HepG2 (cell line): ENCODE measurements at regions not wholly inside any gene's neighbourhood (a gene's known extent, or its start where the extent isn't known, plus 50 kb on each side); places are given as distances from the start of the nearest gene placed in this dataset.

Experiments used
- ATAC-seq: fragments of 200-7000 bp; cut with Tn5 transposase; 3 replicates; pipeline ENCODE4 v1.9.1; 2020; ENCODE audit warnings: mild to moderate bottlenecking, moderate library complexity
- BruUV-seq: library from RNA; stranded (reverse); fragments of 400-500 nt; replicated peaks from 2 replicates; lab custom pipeline; 2021; lab: Mats Ljungman, UMichigan
- CTCF ChIA-PET: fragments of 300-600 bp; formaldehyde crosslinking; extraction: SDS; loops from one replicate; lab custom pipeline; 2021; ENCODE audit warnings: low total read pairs, inconsistent platforms, low intra/inter-chr PET ratio; lab: Yijun Ruan, JAX
- POLR2A ChIA-PET: fragments of 350-600 bp; sonication (Branson Sonifier 250); formaldehyde crosslinking; loops from one replicate; lab custom pipeline; 2020; ENCODE audit warnings: antibody characterized with exemption, inconsistent platforms; lab: Yijun Ruan, JAX
- DNase-seq: peaks from one replicate; pipeline ENCODE4 v3.0.0-alpha.2; 2015; ENCODE audit warnings: low spot score
- FAIRE-seq: peaks from 3 replicates; lab custom pipeline; 2011; peaks lifted over from hg19 to GRCh38; lab: Jason Lieb, UNC
- H2AFZ ChIP-seq: one replicate; pipeline ENCODE4 v1.6.1; 2011; ENCODE audit warnings: low read length, inconsistent platforms
- H3K27ac ChIP-seq: fragments of 300-600 bp; 3 replicates; pipeline ENCODE4 v1.8.0; 2011; ENCODE audit warnings: mixed run types, mild to moderate bottlenecking, mixed read lengths, low read length, inconsistent platforms; ENCODE audit not compliant: insufficient read depth; ENCODE audit errors: extremely low read length
- H3K27me3 ChIP-seq, 2 experiments: fragments of 200-600 bp in 1 of 2; 2 replicates in 1 of 2; 3 replicates in 1 of 2; pipeline versions ENCODE4 v1.6.0 to v1.8.0; 2011; ENCODE audit warnings: low read length in 2 of 2, mild to moderate bottlenecking in 2 of 2, moderate library complexity in 2 of 2, inconsistent platforms in 1 of 2; ENCODE audit not compliant: insufficient read depth in 2 of 2, control insufficient read depth in 1 of 2
- H3K36me3 ChIP-seq, 2 experiments: fragments of 200-600 bp in 1 of 2; replicated peaks in 1 of 2; 2 replicates in 1 of 2; 3 replicates in 1 of 2; pipeline versions ENCODE4 v1.5.1 to v1.8.0; 2011; ENCODE audit warnings: low read length in 2 of 2, inconsistent platforms in 1 of 2; ENCODE audit not compliant: insufficient read depth in 2 of 2, control insufficient read depth in 1 of 2
- H3K4me1 ChIP-seq: 2 replicates; pipeline ENCODE4 v1.5.1; 2012; ENCODE audit warnings: low read length, inconsistent platforms; ENCODE audit not compliant: insufficient read depth
- H3K4me2 ChIP-seq: 2 replicates; pipeline ENCODE4 v1.6.0; 2011; ENCODE audit warnings: low read depth, low read length, inconsistent platforms
- H3K4me3 ChIP-seq, 3 experiments: fragments of 200-600 bp in 1 of 3; sonication (generic), shearing (Covaris generic) in 1 of 3; replicated peaks in 1 of 3; 2 replicates each; pipeline ENCODE4 v1.5.1; 2011 to 2016; ENCODE audit warnings: low read length in 3 of 3, inconsistent platforms in 2 of 3, low read depth in 2 of 3, mild to moderate bottlenecking in 2 of 3, control low read depth in 1 of 3, mixed read lengths in 1 of 3; ENCODE audit not compliant: insufficient read depth in 1 of 3
- H3K79me2 ChIP-seq: one replicate; pipeline ENCODE4 v1.6.1; 2011; ENCODE audit warnings: low read length, inconsistent platforms; ENCODE audit not compliant: insufficient read depth
- H3K9ac ChIP-seq: 2 replicates; pipeline ENCODE4 v1.6.0; 2011; ENCODE audit warnings: mild to moderate bottlenecking, low read depth, low read length, inconsistent platforms; ENCODE audit not compliant: insufficient read depth
- H3K9me3 ChIP-seq: 2 replicates; pipeline ENCODE4 v1.5.1; 2012; ENCODE audit warnings: mild to moderate bottlenecking, low read length
- H4K20me1 ChIP-seq: 2 replicates; pipeline ENCODE4 v1.6.0; 2011; ENCODE audit warnings: inconsistent platforms, mild to moderate bottlenecking, low read length, moderate library complexity; ENCODE audit not compliant: insufficient read depth
- ATAD3A ChIP-seq: sonication (generic); formaldehyde crosslinking; IDR thresholded peaks from 2 replicates; pipeline ENCODE4 v1.4.0; 2020; ENCODE audit warnings: missing genetic modification reagents
- ESRRA ChIP-seq: sonication (generic); formaldehyde crosslinking; IDR thresholded peaks from 2 replicates; pipeline ENCODE4 v1.5.1; 2020; ENCODE audit warnings: mild to moderate bottlenecking, low read depth, missing genetic modification reagents
- FOSL2 ChIP-seq: sonication (generic); formaldehyde crosslinking; IDR thresholded peaks from 2 replicates; pipeline ENCODE4 v1.4.0; 2020; ENCODE audit warnings: missing genetic modification reagents
- FOXM1 ChIP-seq: sonication (generic); formaldehyde crosslinking; IDR thresholded peaks from 2 replicates; pipeline ENCODE4 v1.5.0; 2020; ENCODE audit warnings: missing genetic modification reagents
- HCFC1 ChIP-seq: fragments of 150-350 bp; IDR thresholded peaks from 2 replicates; pipeline ENCODE4 v1.6.1; 2014; ENCODE audit warnings: low read depth, low read length
- HNF4A ChIP-seq: sonication (generic); formaldehyde crosslinking; IDR thresholded peaks from 2 replicates; pipeline ENCODE4 v1.4.0; 2020; ENCODE audit warnings: missing genetic modification reagents
- KLF16 ChIP-seq, 2 experiments: sonication (generic) in 1 of 2; formaldehyde crosslinking in 1 of 2; IDR thresholded peaks; 2 replicates each; pipeline versions ENCODE4 v1.6.1 to v1.8.0; 2016 to 2023; ENCODE audit warnings: missing genetic modification reagents in 2 of 2, missing compliant biosample characterization in 1 of 2
- MYPOP ChIP-seq: sonication (generic); formaldehyde crosslinking; IDR thresholded peaks from 2 replicates; pipeline ENCODE4 v1.8.1; 2023; ENCODE audit warnings: mild to moderate bottlenecking, moderate library complexity, missing genetic modification reagents
- PHF21A ChIP-seq: sonication (generic); formaldehyde crosslinking; IDR thresholded peaks from 2 replicates; pipeline ENCODE4 v1.5.0; 2020; ENCODE audit warnings: mild to moderate bottlenecking, missing genetic modification reagents
- POLR2AphosphoS5 ChIP-seq: IDR thresholded peaks from 2 replicates; pipeline ENCODE4 v1.6.1; 2012; ENCODE audit warnings: low read depth, low read length
- SKI ChIP-seq: fragments of 450-650 bp; IDR thresholded peaks from one replicate; pipeline ENCODE4 v1.6.1; 2018; ENCODE audit warnings: mild to moderate bottlenecking; ENCODE audit not compliant: partially characterized antibody
- YY1 ChIP-seq: IDR thresholded peaks from 2 replicates; pipeline ENCODE4 v1.6.1; 2011; ENCODE audit warnings: low read length, low read depth, moderate library complexity, mild to moderate bottlenecking; ENCODE audit not compliant: insufficient read depth, insufficient replicate concordance
- ZFP41 ChIP-seq: sonication (generic); formaldehyde crosslinking; IDR thresholded peaks from 2 replicates; pipeline ENCODE4 v1.4.0; 2020; ENCODE audit warnings: mild to moderate bottlenecking, missing genetic modification reagents, borderline replicate concordance
- ZFP91 ChIP-seq: sonication (generic); formaldehyde crosslinking; IDR thresholded peaks from 2 replicates; pipeline ENCODE4 v1.9.0; 2022; ENCODE audit warnings: missing genetic modification reagents, mild to moderate bottlenecking, borderline replicate concordance
- ZNF674 ChIP-seq: sonication (generic); formaldehyde crosslinking; IDR thresholded peaks from 2 replicates; pipeline ENCODE4 v1.5.0; 2020; ENCODE audit warnings: low read depth, mild to moderate bottlenecking, missing genetic modification reagents
- ZNF775 ChIP-seq: sonication (generic); formaldehyde crosslinking; IDR thresholded peaks from 2 replicates; pipeline ENCODE4 v1.4.0; 2020; ENCODE audit warnings: missing genetic modification reagents, mild to moderate bottlenecking, moderate library complexity, borderline replicate concordance
- ZNF788 ChIP-seq: sonication (generic); formaldehyde crosslinking; IDR thresholded peaks from 2 replicates; pipeline ENCODE4 v1.5.0; 2020; ENCODE audit warnings: mild to moderate bottlenecking, missing genetic modification reagents, borderline replicate concordance
- WGBS: methylation state at CpG from one replicate; pipeline ENCODE4 v1.1.6; 2017; ENCODE audit warnings: low lambda C conversion rate; 5-methylcytosine and 5-hydroxymethylcytosine counted together
- in situ Hi-C: cut with HindIII; loops from 2 replicates; pipeline ENCODE4 v1.10.0; 2017; ENCODE audit warnings: low pct_unique_long_range_greater_than_20kb; ENCODE audit not compliant: extremely low pct_ligation_motif_present
- intact Hi-C: fragments of 100-400 bp; cut with micrococcal nuclease; formaldehyde crosslinking; loops from one replicate; pipeline ENCODE4 v1.10.0; 2022; ENCODE audit not compliant: unreplicated experiment
- TF ChIP-seq, protein P1 (sequence below): sonication (generic); formaldehyde crosslinking; IDR thresholded peaks from 2 replicates; pipeline ENCODE4 v1.5.1; 2020; ENCODE audit warnings: missing genetic modification reagents, mild to moderate bottlenecking, borderline replicate concordance
- TF ChIP-seq, protein P2 (sequence below): sonication (generic); formaldehyde crosslinking; IDR thresholded peaks from 2 replicates; pipeline ENCODE4 v1.5.1; 2020; ENCODE audit warnings: missing genetic modification reagents, mild to moderate bottlenecking, borderline replicate concordance
- TF ChIP-seq, protein P3 (sequence below): sonication (generic); formaldehyde crosslinking; IDR thresholded peaks from 2 replicates; pipeline ENCODE4 v1.5.0; 2020; ENCODE audit warnings: mild to moderate bottlenecking, missing genetic modification reagents

DNA sequence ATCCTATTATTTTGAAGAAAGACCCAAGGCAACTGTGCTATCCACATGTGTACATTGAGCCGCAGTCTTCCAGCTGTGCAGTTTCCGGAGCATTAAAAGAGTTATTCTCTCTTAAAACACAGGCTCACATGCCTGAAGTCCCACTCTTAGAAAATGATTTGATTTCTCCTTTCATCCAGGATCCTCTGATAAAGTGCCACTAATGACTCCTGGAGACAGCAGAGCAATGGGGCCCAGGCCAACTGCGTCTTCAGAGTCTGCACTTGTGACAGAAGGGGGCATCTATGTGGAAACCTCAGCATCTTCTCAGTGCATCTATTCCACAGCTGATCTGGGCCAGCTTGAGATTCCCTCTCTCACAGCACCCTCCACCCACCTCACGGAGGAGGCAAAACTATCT, 482.1 kb upstream of the AKR1E2 start:
- no peak overlapping the region for H3K4me3 ChIP-seq
- no peaks in the 10 kb centered on the region for H3K79me2 ChIP-seq
- ChIA-PET POLR2A (no interaction called here), CTCF (no interaction called here)
- no peak overlapping the region for H3K9ac ChIP-seq
- ATAC-seq (no peak), FAIRE-seq (no peak), DNase-seq (no peak)
- H2AFZ ChIP-seq: no peak overlapping the region
- intact Hi-C loops (no loop called here), in situ Hi-C loops (no loop called here)
- TF ChIP-seq SKI (no peak), ZNF788 (CRISPR knock-in tag) (no peak), ZNF674 (CRISPR knock-in tag) (no peak), FOSL2 (CRISPR knock-in tag) (no peak), PHF21A (CRISPR knock-in tag) (no peak), POLR2AphosphoS5 (no peak), ESRRA (CRISPR knock-in tag) (no peak), ZNF775 (CRISPR knock-in tag) (no peak), ZFP91 (CRISPR knock-in tag) (no peak), ZFP41 (CRISPR knock-in tag) (no peak), MYPOP (CRISPR knock-in tag) (no peak), KLF16 (CRISPR knock-in tag; IDR thresholded peaks at IDR 0.05) (no peak), HNF4A (CRISPR knock-in tag) (no peak), ATAD3A (CRISPR knock-in tag) (no peak), FOXM1 (CRISPR knock-in tag) (no peak), HCFC1 (no peak), YY1 (no peak)
- TF ChIP-seq, protein P1, sequence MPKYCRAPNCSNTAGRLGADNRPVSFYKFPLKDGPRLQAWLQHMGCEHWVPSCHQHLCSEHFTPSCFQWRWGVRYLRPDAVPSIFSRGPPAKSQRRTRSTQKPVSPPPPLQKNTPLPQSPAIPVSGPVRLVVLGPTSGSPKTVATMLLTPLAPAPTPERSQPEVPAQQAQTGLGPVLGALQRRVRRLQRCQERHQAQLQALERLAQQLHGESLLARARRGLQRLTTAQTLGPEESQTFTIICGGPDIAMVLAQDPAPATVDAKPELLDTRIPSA (CRISPR knock-in tag): no peak
- TF ChIP-seq, protein P2, sequence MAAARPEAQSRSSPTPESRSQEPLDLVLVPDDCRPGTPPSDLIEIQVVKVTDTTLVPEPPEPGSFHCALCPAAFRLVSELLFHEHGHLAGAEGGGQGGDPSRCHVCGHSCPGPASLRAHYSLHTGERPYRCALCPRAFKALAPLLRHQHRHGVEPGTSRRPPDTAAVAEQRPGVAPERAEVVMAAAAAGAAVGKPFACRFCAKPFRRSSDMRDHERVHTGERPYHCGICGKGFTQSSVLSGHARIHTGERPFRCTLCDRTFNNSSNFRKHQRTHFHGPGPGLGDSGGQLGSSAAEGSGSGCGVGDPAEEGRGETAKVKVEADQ: no peak
- TF ChIP-seq, protein P3, sequence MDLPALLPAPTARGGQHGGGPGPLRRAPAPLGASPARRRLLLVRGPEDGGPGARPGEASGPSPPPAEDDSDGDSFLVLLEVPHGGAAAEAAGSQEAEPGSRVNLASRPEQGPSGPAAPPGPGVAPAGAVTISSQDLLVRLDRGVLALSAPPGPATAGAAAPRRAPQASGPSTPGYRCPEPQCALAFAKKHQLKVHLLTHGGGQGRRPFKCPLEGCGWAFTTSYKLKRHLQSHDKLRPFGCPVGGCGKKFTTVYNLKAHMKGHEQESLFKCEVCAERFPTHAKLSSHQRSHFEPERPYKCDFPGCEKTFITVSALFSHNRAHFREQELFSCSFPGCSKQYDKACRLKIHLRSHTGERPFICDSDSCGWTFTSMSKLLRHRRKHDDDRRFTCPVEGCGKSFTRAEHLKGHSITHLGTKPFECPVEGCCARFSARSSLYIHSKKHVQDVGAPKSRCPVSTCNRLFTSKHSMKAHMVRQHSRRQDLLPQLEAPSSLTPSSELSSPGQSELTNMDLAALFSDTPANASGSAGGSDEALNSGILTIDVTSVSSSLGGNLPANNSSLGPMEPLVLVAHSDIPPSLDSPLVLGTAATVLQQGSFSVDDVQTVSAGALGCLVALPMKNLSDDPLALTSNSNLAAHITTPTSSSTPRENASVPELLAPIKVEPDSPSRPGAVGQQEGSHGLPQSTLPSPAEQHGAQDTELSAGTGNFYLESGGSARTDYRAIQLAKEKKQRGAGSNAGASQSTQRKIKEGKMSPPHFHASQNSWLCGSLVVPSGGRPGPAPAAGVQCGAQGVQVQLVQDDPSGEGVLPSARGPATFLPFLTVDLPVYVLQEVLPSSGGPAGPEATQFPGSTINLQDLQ (CRISPR knock-in tag): no peak
- no peaks in the 10 kb centered on the region for H4K20me1 ChIP-seq
- H3K4me1 ChIP-seq: no peaks in the 10 kb centered on the region
- BruUV-seq: no TSS peak
- H3K27me3 ChIP-seq: no peaks in the 10 kb centered on the region; a peak in 1 of 5 replicates
- WGBS: 43% methylated on average over 4 of the region's 4 CpGs
- no peak overlapping the region for H3K27ac ChIP-seq
- H3K4me2 ChIP-seq: no peak overlapping the region
- H3K9me3 ChIP-seq: no peaks in the 10 kb centered on the region
- no peaks in the 10 kb centered on the region for H3K36me3 ChIP-seq
